Smooth muscle cell of the brain vasculature (primary cell): ENCODE measurements at regions not wholly inside any gene's neighbourhood (a gene's known extent, or its start where the extent isn't known, plus 50 kb on each side); places are given as distances from the start of the nearest gene placed in this dataset.

Experiments used
- DNase-seq: peaks from one replicate; pipeline ENCODE4 v3.0.0-alpha.2; 2012; ENCODE audit warnings: low read depth, low spot score

- no peak for DNase-seq
These were observed 540.6 kb upstream of the HTR2A start for GRCh38 chr13:47437406-47437805.

- no peak for DNase-seq
These were observed 536.7 kb upstream of the HTR2A start for GRCh38 chr13:47433461-47434005.

GRCh38 chr13:47426126-47426849 lies 529.4 kb upstream of the HTR2A start:
- peak; percentile 1 for DNase-seq

GRCh38 chr13:47421525-47421924 lies 524.7 kb upstream of the HTR2A start:
- no peak for DNase-seq

GRCh38 chr13:47420568-47420967 lies 523.7 kb upstream of the HTR2A start:
- DNase-seq: no peak

GRCh38 chr13:47420020-47420419 lies 523.2 kb upstream of the HTR2A start:
- no peak for DNase-seq

GRCh38 chr13:47418206-47418920 lies 521.5 kb upstream of the HTR2A start:
- DNase-seq: no peak

GRCh38 chr13:47417485-47417884 lies 520.6 kb upstream of the HTR2A start:
- no peak for DNase-seq

GRCh38 chr13:47415048-47415447 lies 518.2 kb upstream of the HTR2A start:
- DNase-seq: no peak

- no peak for DNase-seq
These were observed 516.7 kb upstream of the HTR2A start for GRCh38 chr13:47413526-47413925.

- DNase-seq: no peak
These were observed 516.3 kb upstream of the HTR2A start for GRCh38 chr13:47413112-47413511.

GRCh38 chr13:47409778-47410177 lies 512.9 kb upstream of the HTR2A start:
- no peak for DNase-seq

- no peak for DNase-seq
These were observed 511.9 kb upstream of the HTR2A start for GRCh38 chr13:47408546-47409319.

- DNase-seq: no peak
These were observed 511.0 kb upstream of the HTR2A start for GRCh38 chr13:47407808-47408207.

- no peak for DNase-seq
These were observed 502.7 kb upstream of the HTR2A start for GRCh38 chr13:47399599-47399998.

- DNase-seq: no peak
These were observed 500.9 kb upstream of the HTR2A start for GRCh38 chr13:47397739-47398138.

GRCh38 chr13:47396915-47397314 lies 500.1 kb upstream of the HTR2A start:
- no peak for DNase-seq

- DNase-seq: no peak
These were observed 477.9 kb upstream of the HTR2A start for GRCh38 chr13:47374741-47375140.

GRCh38 chr13:47372751-47373150 lies 475.9 kb upstream of the HTR2A start:
- DNase-seq: peak; percentile 15

- DNase-seq: no peak
These were observed 454.9 kb upstream of the HTR2A start for GRCh38 chr13:47351798-47352197.

GRCh38 chr13:47350334-47351124 lies 453.7 kb upstream of the HTR2A start:
- no peak for DNase-seq
